Neural crest cell (in vitro differentiated cells): ENCODE measurements at regions not wholly inside any gene's neighbourhood (a gene's known extent, or its start where the extent isn't known, plus 50 kb on each side); places are given as distances from the start of the nearest gene placed in this dataset.

Source experiments
- DNase-seq: peaks from one replicate; pipeline ENCODE4 v3.0.0; 2021; ENCODE audit warnings: low read depth, mixed read lengths, low spot score
- H3K27ac Mint-ChIP-seq: one replicate; pipeline ENCODE4 v1.8.0; 2021; ENCODE audit warnings: mild to moderate bottlenecking, mixed read lengths; ENCODE audit not compliant: unreplicated experiment
- H3K27me3 Mint-ChIP-seq: 2 replicates; pipeline ENCODE4 v1.8.0; 2021; ENCODE audit warnings: low read depth, mild to moderate bottlenecking, mixed read lengths
- H3K36me3 Mint-ChIP-seq: 2 replicates; pipeline ENCODE4 v1.8.0; 2021; ENCODE audit warnings: low read depth, mild to moderate bottlenecking, mixed read lengths
- H3K4me1 Mint-ChIP-seq: 2 replicates; pipeline ENCODE4 v1.8.0; 2021; ENCODE audit warnings: mixed read lengths
- H3K4me3 Mint-ChIP-seq: one replicate; pipeline ENCODE4 v1.8.0; 2021; ENCODE audit warnings: mild to moderate bottlenecking, mixed read lengths
- H3K9me3 Mint-ChIP-seq: 2 replicates; pipeline ENCODE4 v1.8.0; 2021; ENCODE audit warnings: mixed read lengths
- CTCF ChIP-seq: fragments of 200-600 bp; sonication (generic); conservative IDR thresholded peaks from 2 replicates; pipeline ENCODE4 v1.5.0; 2021; ENCODE audit warnings: antibody characterized with exemption, mild to moderate bottlenecking

- no peak for DNase-seq
- no peak overlapping the region for H3K4me3 Mint-ChIP-seq
- peaks cover 12% of the 10 kb centered on the region for H3K9me3 Mint-ChIP-seq
- no peak for TF ChIP-seq CTCF
- H3K27me3 Mint-ChIP-seq: no peaks in the 10 kb centered on the region
- H3K36me3 Mint-ChIP-seq: no peaks in the 10 kb centered on the region
- H3K4me1 Mint-ChIP-seq: peaks cover 25% of the 10 kb centered on the region
- no peak overlapping the region for H3K27ac Mint-ChIP-seq
Measured at GRCh38 chr7:15757041-15758000, 70.8 kb upstream of the MEOX2 start.

GRCh38 chr7:15755061-15755460 lies 68.6 kb upstream of the MEOX2 start:
- no peak for DNase-seq
- Mint-ChIP-seq H3K36me3 (no peaks in the 10 kb centered on the region), H3K27ac (no peak overlapping the region), H3K4me1 (peaks cover 21% of the 10 kb centered on the region), H3K27me3 (no peaks in the 10 kb centered on the region), H3K4me3 (no peak overlapping the region), H3K9me3 (peaks cover 9% of the 10 kb centered on the region)
- TF ChIP-seq CTCF: no peak

- peaks cover 21% of the 10 kb centered on the region for H3K4me1 Mint-ChIP-seq
- H3K4me3 Mint-ChIP-seq: no peak overlapping the region
- no peak for TF ChIP-seq CTCF
- H3K27ac Mint-ChIP-seq: no peak overlapping the region
- H3K36me3 Mint-ChIP-seq: no peaks in the 10 kb centered on the region
- H3K27me3 Mint-ChIP-seq: no peaks in the 10 kb centered on the region
- no peak for DNase-seq
- peaks cover 9% of the 10 kb centered on the region for H3K9me3 Mint-ChIP-seq
Measured at GRCh38 chr7:15753887-15754579, 67.5 kb upstream of the MEOX2 start.

GRCh38 chr7:15752377-15752776 lies 65.9 kb upstream of the MEOX2 start:
- H3K27me3 Mint-ChIP-seq: no peaks in the 10 kb centered on the region
- peak; percentile 32 for TF ChIP-seq CTCF
- H3K27ac Mint-ChIP-seq: no peak overlapping the region
- no peak overlapping the region for H3K4me3 Mint-ChIP-seq
- DNase-seq: no peak
- H3K4me1 Mint-ChIP-seq: peaks cover 14% of the 10 kb centered on the region
- no peaks in the 10 kb centered on the region for H3K36me3 Mint-ChIP-seq
- peaks cover 9% of the 10 kb centered on the region for H3K9me3 Mint-ChIP-seq

GRCh38 chr7:15751191-15751701 lies 64.8 kb upstream of the MEOX2 start:
- Mint-ChIP-seq H3K27ac (no peak overlapping the region), H3K4me1 (peaks cover 3% of the 10 kb centered on the region), H3K27me3 (no peaks in the 10 kb centered on the region), H3K36me3 (no peaks in the 10 kb centered on the region), H3K9me3 (peaks cover 7% of the 10 kb centered on the region), H3K4me3 (no peak overlapping the region)
- TF ChIP-seq CTCF: no peak
- DNase-seq: no peak
